ENCODE measurements at regions not wholly inside any gene's neighbourhood (a gene's known extent, or its start where the extent isn't known, plus 50 kb on each side); places are given as distances from the start of the nearest gene placed in this dataset.
A peak's percentile ranks its signal among the peaks of the same experiment; 100 is the strongest.
"Not testable (repeated sequence)": the region's sequence is repeated elsewhere in the genome, so short reads cannot be mapped to it uniquely, and the experiment has no call there.

- no peak for DNase-seq
These were observed 488.4 kb downstream of the KLF5 start for GRCh38 chr13:73547239-73547638.

GRCh38 chr13:73544175-73544574 lies 485.4 kb downstream of the KLF5 start:
- no peak for DNase-seq

- DNase-seq: no peak
These were observed 483.6 kb downstream of the KLF5 start for GRCh38 chr13:73542446-73542845.

- DNase-seq: no peak
These were observed 478.1 kb downstream of the KLF5 start for GRCh38 chr13:73536865-73537264.

GRCh38 chr13:73535341-73535740 lies 476.5 kb downstream of the KLF5 start:
- DNase-seq: no peak

- DNase-seq: no peak
These were observed 474.2 kb downstream of the KLF5 start for GRCh38 chr13:73532987-73533510.

- no peak for DNase-seq
These were observed 473.8 kb downstream of the KLF5 start for GRCh38 chr13:73532582-73532981.

GRCh38 chr13:73531014-73531413 lies 472.2 kb downstream of the KLF5 start:
- DNase-seq: no peak

GRCh38 chr13:73522937-73523336 lies 464.1 kb downstream of the KLF5 start:
- no peak for DNase-seq

GRCh38 chr13:73521985-73522524 lies 463.2 kb downstream of the KLF5 start:
- DNase-seq: no peak

- DNase-seq: peak in 4 of 6 experiments; percentile 0 to 60 (median 38)
These were observed 462.5 kb downstream of the KLF5 start for GRCh38 chr13:73521290-73521624.

- DNase-seq: peak in 4 of 6 experiments; percentile 0 to 58 (median 28)
These were observed 461.9 kb downstream of the KLF5 start for GRCh38 chr13:73520566-73521289.

- not testable (repeated sequence) for DNase-seq
These were observed 461.3 kb downstream of the KLF5 start for GRCh38 chr13:73520135-73520534.

- DNase-seq: no peak
These were observed 460.8 kb downstream of the KLF5 start for GRCh38 chr13:73519396-73520116.

- no peak for DNase-seq
These were observed 459.0 kb downstream of the KLF5 start for GRCh38 chr13:73517766-73518165.

- no peak for DNase-seq
These were observed 457.9 kb downstream of the KLF5 start for GRCh38 chr13:73516731-73517130.

GRCh38 chr13:73514208-73514607 lies 455.4 kb downstream of the KLF5 start:
- DNase-seq: no peak

GRCh38 chr13:73513751-73514150 lies 454.9 kb downstream of the KLF5 start:
- no peak for DNase-seq

GRCh38 chr13:73508841-73509240 lies 450.0 kb downstream of the KLF5 start:
- no peak for DNase-seq

GRCh38 chr13:73505376-73505890 lies 446.6 kb downstream of the KLF5 start:
- DNase-seq: no peak

- no peak for DNase-seq
These were observed 440.9 kb downstream of the KLF5 start for GRCh38 chr13:73499695-73500094.

- DNase-seq: no peak
These were observed 438.6 kb downstream of the KLF5 start for GRCh38 chr13:73497430-73497829.

GRCh38 chr13:73496711-73497110 lies 437.9 kb downstream of the KLF5 start:
- DNase-seq: no peak

- no peak for DNase-seq
These were observed 434.0 kb downstream of the KLF5 start for GRCh38 chr13:73492811-73493210.
